GM10266 (cell line): ENCODE measurements at regions not wholly inside any gene's neighbourhood (a gene's known extent, or its start where the extent isn't known, plus 50 kb on each side); places are given as distances from the start of the nearest gene placed in this dataset.

Experiments
- DNase-seq: peaks from one replicate; pipeline ENCODE4 v3.0.0; 2012; ENCODE audit errors: extremely low spot score
- TF ChIP-seq, protein P1 (sequence below): IDR thresholded peaks from 2 replicates; pipeline ENCODE4 v1.5.1; 2012; ENCODE audit warnings: mild to moderate bottlenecking, low read depth; ENCODE audit not compliant: control insufficient read depth, insufficient read depth; ENCODE audit errors: missing control alignments

DNA sequence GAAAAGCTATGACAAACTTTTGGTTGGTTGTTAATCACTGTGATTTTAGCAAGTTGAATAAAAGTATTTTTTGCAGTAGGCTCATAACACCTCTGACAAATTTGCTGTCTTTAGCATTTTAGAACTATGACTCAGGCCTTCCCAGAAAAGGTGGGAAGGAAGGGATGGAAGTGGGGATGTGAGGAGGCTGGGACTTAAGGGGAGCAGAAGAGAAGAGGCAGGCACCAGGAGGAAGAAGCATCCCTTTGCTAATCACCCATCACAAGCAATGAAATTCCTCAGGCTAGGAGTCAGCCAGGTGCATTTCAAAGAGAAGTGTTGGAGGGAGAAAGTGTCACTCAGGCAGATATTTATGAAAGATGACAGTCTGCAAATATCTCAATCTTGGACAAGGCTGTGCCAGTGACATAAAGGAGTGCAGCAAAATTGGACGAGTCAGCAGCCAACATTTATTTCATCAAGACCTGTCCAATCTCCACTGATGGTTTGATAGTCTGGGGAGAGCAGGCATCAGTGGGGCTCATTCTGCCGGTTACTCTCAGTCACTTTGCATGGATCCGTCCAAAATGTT lies 337.3 kb upstream of the ARRDC4 start:
- TF ChIP-seq, protein P1, sequence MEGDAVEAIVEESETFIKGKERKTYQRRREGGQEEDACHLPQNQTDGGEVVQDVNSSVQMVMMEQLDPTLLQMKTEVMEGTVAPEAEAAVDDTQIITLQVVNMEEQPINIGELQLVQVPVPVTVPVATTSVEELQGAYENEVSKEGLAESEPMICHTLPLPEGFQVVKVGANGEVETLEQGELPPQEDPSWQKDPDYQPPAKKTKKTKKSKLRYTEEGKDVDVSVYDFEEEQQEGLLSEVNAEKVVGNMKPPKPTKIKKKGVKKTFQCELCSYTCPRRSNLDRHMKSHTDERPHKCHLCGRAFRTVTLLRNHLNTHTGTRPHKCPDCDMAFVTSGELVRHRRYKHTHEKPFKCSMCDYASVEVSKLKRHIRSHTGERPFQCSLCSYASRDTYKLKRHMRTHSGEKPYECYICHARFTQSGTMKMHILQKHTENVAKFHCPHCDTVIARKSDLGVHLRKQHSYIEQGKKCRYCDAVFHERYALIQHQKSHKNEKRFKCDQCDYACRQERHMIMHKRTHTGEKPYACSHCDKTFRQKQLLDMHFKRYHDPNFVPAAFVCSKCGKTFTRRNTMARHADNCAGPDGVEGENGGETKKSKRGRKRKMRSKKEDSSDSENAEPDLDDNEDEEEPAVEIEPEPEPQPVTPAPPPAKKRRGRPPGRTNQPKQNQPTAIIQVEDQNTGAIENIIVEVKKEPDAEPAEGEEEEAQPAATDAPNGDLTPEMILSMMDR = no peak
- DNase-seq = no peak

DNA sequence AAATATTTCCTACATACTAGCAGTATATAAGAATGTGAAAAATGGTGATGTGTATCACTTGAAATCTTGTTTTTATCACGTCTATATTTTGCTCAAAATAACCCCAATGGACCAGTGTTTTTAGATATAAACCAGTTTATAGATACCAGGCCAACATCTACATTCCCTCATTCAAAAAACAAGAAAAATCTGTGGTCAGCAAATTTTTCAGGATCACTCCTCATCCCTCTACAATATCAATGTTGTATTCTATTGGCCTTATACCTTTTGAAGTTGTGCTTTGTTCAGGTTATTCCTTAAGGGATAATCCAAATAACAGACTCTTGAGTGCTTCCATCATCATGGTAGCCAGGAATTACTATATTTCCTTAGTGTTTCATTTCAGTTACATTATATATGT lies 332.9 kb upstream of the ARRDC4 start:
- TF ChIP-seq, protein P1 = no peak
- DNase-seq = no peak

DNA sequence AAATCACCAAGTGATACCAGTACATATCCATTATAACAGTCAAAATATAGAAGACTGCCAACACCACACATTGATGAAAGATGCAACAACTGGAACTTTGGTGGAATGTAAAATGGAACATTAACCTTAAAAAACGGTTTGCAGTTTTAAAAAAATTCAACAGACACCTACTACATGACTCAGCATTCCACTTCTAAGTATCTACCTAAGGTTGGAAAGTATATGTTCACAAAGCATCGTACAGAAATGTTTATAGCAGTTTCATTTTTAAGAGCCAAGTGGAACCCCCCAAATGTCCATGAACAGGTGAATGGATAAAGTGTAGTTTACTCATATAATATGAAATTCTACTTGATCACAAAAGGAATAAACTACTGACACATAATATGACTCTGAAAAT lies 314.7 kb upstream of the ARRDC4 start:
- no peak for DNase-seq
- TF ChIP-seq, protein P1 = no peak

DNA sequence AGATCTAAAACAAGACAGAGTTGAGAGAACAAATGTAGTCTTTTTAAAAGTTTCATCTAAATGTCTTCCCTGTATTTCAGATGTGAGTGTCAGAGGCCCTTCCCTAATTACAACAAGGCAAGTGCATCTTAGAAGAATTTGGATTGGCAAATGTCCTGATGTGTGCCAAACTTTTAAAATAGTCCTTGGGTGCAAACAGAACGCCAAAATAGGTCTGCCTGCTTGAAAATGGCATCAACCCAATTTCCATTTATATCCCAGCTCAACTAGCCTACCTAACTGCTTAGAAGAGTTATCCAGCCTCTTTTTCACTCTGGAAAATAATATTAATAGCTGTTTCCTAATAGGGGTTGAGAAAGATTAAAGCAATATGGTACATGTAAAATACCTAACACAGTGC lies 311.8 kb upstream of the ARRDC4 start:
- DNase-seq = no peak
- TF ChIP-seq, protein P1 = no peak

DNA sequence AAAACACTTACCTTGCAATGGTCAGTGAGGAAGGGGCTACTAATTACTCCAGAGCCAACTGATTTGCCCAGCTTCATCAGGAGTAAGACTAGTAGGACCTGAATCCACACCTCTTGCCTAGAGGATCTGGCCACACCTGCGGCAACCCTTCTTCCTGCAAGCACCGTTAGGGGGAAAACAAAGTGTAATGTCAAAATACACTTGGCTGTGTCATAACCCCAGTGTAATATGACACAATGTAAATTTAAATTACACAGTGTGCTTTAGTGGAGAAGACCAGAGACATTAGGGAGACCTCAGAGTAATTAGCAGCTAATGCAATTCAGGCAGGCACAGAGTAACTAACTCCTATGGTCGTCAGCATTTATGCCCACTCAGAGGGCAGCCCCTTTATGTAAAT lies 308.5 kb upstream of the ARRDC4 start:
- TF ChIP-seq, protein P1 = no peak
- no peak for DNase-seq

DNA sequence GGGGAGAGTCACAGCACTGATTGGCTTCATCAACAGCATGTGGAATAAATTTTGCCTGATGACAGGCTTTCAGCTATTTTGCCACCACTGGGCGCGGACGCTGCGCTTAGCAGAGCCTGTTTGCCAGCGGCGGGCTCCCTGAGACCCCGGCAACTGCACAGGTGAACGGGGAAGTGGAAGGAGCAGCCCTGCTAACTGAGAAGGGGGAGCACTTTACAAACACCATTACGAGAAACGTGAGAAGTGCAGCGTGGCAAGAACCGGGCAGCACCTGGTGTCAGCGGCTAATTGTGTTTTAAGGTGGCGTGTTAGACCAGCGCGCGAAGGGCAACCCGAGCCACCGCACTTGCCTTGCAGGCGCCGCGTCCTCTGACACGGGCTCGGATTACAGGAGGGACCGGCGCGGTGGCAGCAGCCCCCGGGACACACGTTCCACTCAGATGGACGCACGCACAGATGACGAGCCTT lies 307.8 kb upstream of the ARRDC4 start:
- DNase-seq = no peak
- TF ChIP-seq, protein P1 = no peak

DNA sequence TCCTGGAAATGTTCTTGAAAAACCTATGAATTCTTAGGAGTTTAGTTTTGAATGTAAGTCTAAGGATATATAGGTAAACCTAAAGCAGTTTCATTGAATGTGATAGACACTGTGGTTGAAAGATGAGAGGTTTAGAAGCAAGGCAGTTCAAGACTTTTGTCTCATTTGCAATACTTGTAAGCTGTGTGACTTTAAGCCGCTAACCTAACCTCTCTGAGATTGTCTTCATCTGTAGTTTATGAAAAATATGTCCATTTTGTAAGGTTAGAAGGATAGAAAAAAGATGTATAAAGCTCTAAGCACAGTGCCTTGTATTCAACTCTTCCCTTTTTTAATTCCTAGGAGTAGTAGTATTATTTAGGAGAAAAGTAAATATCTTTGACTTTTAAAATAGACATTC lies 306.6 kb upstream of the ARRDC4 start:
- DNase-seq = no peak
- TF ChIP-seq, protein P1 = no peak
